SU-DHL-6 (cell line): ENCODE measurements at regions not wholly inside any gene's neighbourhood (a gene's known extent, or its start where the extent isn't known, plus 50 kb on each side); places are given as distances from the start of the nearest gene placed in this dataset.

Experiments used
- CTCF ChIP-seq: fragments of 200-600 bp; sonication (generic); IDR thresholded peaks from one replicate; pipeline ENCODE4 v1.5.1; 2017; ENCODE audit warnings: antibody characterized with exemption, mild to moderate bottlenecking, low read length, moderate library complexity; ENCODE audit not compliant: insufficient read depth, poor library complexity, severe bottlenecking
- EZH2phosphoT487 ChIP-seq: fragments of 200-600 bp; sonication (generic), shearing (Covaris generic); conservative IDR thresholded peaks from 2 replicates; pipeline ENCODE4 v1.6.1; 2018; ENCODE audit warnings: mild to moderate bottlenecking, antibody characterized with exemption, low read length, moderate library complexity, mixed read lengths

DNA sequence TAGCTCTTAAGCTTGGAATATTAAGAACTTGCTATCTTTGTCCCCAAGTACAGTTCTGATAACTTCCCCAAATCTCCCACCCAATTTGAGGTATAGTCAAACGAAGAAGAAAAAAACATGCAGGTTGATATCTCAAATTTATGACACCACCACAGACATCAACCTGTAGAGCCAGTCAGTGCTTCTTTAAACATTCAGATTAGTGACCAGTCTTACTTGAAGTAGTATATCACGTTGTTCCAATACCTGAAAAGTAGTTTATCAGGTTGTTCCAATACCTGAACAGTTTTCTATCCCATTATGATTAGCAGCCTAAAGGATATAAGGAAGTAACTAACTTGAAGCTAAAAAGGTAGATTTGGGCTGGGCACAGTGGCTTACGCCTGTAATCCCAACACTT is 85.3 kb downstream of the ALDH8A1 start:
- TF ChIP-seq CTCF (no peak), EZH2phosphoT487 (no peak)
